WERI-Rb-1 (cell line): ENCODE measurements at regions not wholly inside any gene's neighbourhood (a gene's known extent, or its start where the extent isn't known, plus 50 kb on each side); places are given as distances from the start of the nearest gene placed in this dataset.

Source experiments
- DNase-seq: peaks from one replicate; pipeline ENCODE4 v3.0.0-alpha.2; 2020
- H3K27ac ChIP-seq: fragments of 250-450 bp; sonication (Bioruptor Pico); 2 replicates; pipeline ENCODE4 v1.5.1; 2020; ENCODE audit warnings: mild to moderate bottlenecking, moderate library complexity
- H3K27me3 ChIP-seq: fragments of 250-450 bp; sonication (Bioruptor Pico); 2 replicates; pipeline ENCODE4 v1.5.1; 2021; ENCODE audit warnings: mild to moderate bottlenecking, low read depth, moderate library complexity; ENCODE audit not compliant: insufficient read depth, severe bottlenecking
- H3K36me3 ChIP-seq: fragments of 250-450 bp; sonication (Bioruptor Pico); 2 replicates; pipeline ENCODE4 v1.5.1; 2020; ENCODE audit warnings: mild to moderate bottlenecking, moderate library complexity
- H3K4me3 ChIP-seq: 2 replicates; pipeline ENCODE4 v1.5.1; 2011; ENCODE audit warnings: low read depth, mild to moderate bottlenecking, control low read depth, low read length
- H3K9me3 ChIP-seq: fragments of 250-450 bp; sonication (Bioruptor Pico); 2 replicates; pipeline ENCODE4 v1.5.1; 2021; ENCODE audit warnings: mild to moderate bottlenecking, moderate library complexity; ENCODE audit not compliant: severe bottlenecking
- TF ChIP-seq, protein P1 (sequence below): IDR thresholded peaks from 2 replicates; pipeline ENCODE4 v1.5.1; 2011; ENCODE audit warnings: low read depth, mild to moderate bottlenecking, control low read depth, inconsistent platforms, low read length

- Histone ChIP-seq H3K4me3 (no peak overlapping the region), H3K27ac (no peak overlapping the region), H3K27me3 (no peaks in the 10 kb centered on the region), H3K36me3 (no peaks in the 10 kb centered on the region), H3K9me3 (no peaks in the 10 kb centered on the region)
- TF ChIP-seq, protein P1, sequence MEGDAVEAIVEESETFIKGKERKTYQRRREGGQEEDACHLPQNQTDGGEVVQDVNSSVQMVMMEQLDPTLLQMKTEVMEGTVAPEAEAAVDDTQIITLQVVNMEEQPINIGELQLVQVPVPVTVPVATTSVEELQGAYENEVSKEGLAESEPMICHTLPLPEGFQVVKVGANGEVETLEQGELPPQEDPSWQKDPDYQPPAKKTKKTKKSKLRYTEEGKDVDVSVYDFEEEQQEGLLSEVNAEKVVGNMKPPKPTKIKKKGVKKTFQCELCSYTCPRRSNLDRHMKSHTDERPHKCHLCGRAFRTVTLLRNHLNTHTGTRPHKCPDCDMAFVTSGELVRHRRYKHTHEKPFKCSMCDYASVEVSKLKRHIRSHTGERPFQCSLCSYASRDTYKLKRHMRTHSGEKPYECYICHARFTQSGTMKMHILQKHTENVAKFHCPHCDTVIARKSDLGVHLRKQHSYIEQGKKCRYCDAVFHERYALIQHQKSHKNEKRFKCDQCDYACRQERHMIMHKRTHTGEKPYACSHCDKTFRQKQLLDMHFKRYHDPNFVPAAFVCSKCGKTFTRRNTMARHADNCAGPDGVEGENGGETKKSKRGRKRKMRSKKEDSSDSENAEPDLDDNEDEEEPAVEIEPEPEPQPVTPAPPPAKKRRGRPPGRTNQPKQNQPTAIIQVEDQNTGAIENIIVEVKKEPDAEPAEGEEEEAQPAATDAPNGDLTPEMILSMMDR = no peak
- no peak for DNase-seq
Measured at GRCh38 chr5:136701191-136701590, 335.8 kb upstream of the TRPC7 start.

DNA sequence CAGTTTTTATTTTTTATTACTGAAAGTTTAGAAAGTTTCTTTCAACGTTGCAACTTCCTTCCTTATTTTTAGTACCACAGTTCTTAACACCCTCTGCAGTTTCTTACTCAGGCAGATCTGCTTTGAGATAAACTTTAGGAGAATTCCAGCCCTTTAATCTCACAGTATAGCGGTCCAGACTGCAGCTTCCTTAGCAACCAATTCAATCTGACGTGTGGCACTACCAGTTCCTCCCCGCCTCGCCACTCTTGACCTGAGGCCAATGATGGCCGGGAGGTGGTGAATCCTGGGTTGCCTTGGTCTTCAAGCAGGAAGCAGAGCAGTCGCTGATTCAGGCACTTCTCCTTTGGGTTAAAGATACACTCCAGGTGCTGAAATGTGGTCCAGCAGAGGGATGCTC lies 334.3 kb upstream of the TRPC7 start:
- no peaks in the 10 kb centered on the region for H3K9me3 ChIP-seq

DNA sequence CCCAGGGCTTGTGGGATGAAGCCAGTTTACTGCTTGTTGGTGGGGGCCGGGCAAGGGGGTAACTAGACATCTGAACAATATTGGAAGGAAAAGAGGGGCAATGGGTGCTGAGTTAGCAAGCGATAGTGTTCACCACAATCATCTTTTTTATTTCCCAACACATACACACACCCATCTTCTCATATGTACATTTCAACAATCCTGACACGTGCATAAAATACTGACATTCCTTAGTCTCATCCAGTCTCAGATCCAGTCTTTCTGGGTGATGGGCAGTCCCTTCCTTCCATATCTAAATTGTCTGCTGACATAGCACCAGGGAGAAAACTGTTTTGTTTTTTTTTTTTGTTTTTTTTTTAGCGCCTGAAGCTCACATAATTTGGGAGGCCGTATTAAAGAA lies 333.6 kb upstream of the TRPC7 start:
- no peak for DNase-seq
- H3K36me3 ChIP-seq = no peaks in the 10 kb centered on the region
- H3K9me3 ChIP-seq = no peaks in the 10 kb centered on the region
- no peak overlapping the region for H3K27ac ChIP-seq
- H3K4me3 ChIP-seq = no peak overlapping the region
- peaks cover 2% of the 10 kb centered on the region for H3K27me3 ChIP-seq
- TF ChIP-seq, protein P1 = no peak

More for the DNA sequence above, 334.3 kb upstream of the TRPC7 start:
- TF ChIP-seq, protein P1 = no peak
- no peaks in the 10 kb centered on the region for H3K36me3 ChIP-seq
- DNase-seq = no peak
- no peaks in the 10 kb centered on the region for H3K27me3 ChIP-seq
- no peak overlapping the region for H3K27ac ChIP-seq
- no peak overlapping the region for H3K4me3 ChIP-seq

DNA sequence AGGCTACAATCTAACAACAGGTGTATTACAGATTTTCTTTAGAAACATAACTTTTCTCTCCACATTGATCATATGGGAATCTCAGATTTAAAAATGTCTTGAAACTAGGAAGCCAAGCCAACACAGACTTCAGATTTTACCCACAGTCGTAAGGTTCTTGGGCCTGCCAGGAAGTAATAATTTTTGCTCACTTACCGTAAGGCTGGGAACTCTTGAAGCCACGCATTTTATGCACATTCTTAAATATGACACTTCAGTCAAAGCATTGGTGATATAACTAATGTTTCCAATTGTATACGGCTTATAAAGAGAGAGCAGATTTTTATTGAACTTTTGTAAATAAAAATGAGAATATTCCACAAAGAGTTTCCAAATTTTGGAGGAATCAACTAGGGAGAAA lies 328.9 kb upstream of the TRPC7 start:
- Histone ChIP-seq H3K4me3 (no peak overlapping the region), H3K27me3 (peaks cover 2% of the 10 kb centered on the region), H3K36me3 (no peaks in the 10 kb centered on the region), H3K27ac (no peak overlapping the region), H3K9me3 (peaks cover 2% of the 10 kb centered on the region)
- TF ChIP-seq, protein P1 = no peak
- DNase-seq = no peak

- TF ChIP-seq, protein P1 = no peak
- Histone ChIP-seq H3K27me3 (peaks cover 2% of the 10 kb centered on the region), H3K36me3 (no peaks in the 10 kb centered on the region), H3K27ac (no peak overlapping the region), H3K9me3 (peaks cover 2% of the 10 kb centered on the region), H3K4me3 (no peak overlapping the region)
- no peak for DNase-seq
Measured at GRCh38 chr5:136689552-136689951, 324.2 kb upstream of the TRPC7 start.

DNA sequence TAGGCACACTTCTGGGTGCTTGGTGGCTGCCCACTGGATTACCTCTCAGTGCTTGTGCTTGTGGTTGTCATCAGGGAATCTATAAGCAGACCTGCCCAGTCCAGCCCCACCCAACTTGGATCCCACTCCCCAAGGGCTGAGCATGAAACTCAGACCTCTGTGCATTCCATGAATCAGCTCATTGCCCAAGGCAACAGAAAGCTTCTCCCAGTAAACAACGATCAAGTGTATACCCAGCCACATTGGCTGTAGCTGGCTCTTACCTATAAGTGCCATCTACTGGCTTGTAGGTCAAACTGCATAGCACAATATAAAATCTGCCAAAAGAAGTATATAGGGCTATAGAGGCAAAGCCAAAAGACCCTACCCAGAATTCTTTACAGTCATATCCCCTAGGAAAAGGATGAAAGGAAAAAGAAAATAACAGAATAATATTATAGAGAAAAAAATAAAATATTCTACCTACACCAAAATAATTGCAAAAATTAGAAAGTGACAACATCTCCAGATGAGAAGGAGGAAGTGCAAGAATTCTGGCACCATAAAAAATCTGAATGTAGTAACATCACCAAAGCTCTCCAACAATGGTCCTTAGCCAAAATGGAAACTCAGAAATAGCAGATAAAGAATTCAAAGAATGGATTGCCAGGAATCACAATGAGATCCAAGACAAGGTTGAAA lies 321.0 kb upstream of the TRPC7 start:
- H3K27me3 ChIP-seq = no peaks in the 10 kb centered on the region
- H3K4me3 ChIP-seq = no peak overlapping the region
- H3K27ac ChIP-seq = no peak overlapping the region
- DNase-seq = peak; percentile 22
- no peaks in the 10 kb centered on the region for H3K36me3 ChIP-seq
- TF ChIP-seq, protein P1 = peak; percentile 60
- H3K9me3 ChIP-seq = peaks cover 2% of the 10 kb centered on the region
